ENCODE measurements at regions not wholly inside any gene's neighbourhood (a gene's known extent, or its start where the extent isn't known, plus 50 kb on each side); places are given as distances from the start of the nearest gene placed in this dataset.
A peak's percentile ranks its signal among the peaks of the same experiment; 100 is the strongest.
"Not testable (repeated sequence)": the region's sequence is repeated elsewhere in the genome, so short reads cannot be mapped to it uniquely, and the experiment has no call there.

- no peak for DNase-seq
Observed at GRCh38 chr6:137545073-137545472, 50.9 kb upstream of the OLIG3 start.

- DNase-seq, result no peak
Observed at GRCh38 chr6:137547186-137547585, 53.0 kb upstream of the OLIG3 start.

- DNase-seq, result no peak
Observed at GRCh38 chr6:137547601-137548000, 53.4 kb upstream of the OLIG3 start.

- DNase-seq, result no peak
Observed at GRCh38 chr6:137549106-137549505, 54.9 kb upstream of the OLIG3 start.

- no peak for DNase-seq
Observed at GRCh38 chr6:137550535-137550934, 56.3 kb upstream of the OLIG3 start.

- no peak for DNase-seq
Observed at GRCh38 chr6:137552146-137552545, 58.0 kb upstream of the OLIG3 start.

GRCh38 chr6:137552809-137553208 is 58.6 kb upstream of the OLIG3 start:
- DNase-seq, result no peak

GRCh38 chr6:137559521-137560183 is 65.5 kb upstream of the OLIG3 start:
- not testable (repeated sequence) for DNase-seq

GRCh38 chr6:137560184-137560563 is 66.0 kb upstream of the OLIG3 start:
- no peak for DNase-seq

- no peak for DNase-seq
Observed at GRCh38 chr6:137568067-137568466, 73.9 kb upstream of the OLIG3 start.

GRCh38 chr6:137570393-137570792 is 76.2 kb upstream of the OLIG3 start:
- peak; percentile 86 to 88 for DNase-seq

GRCh38 chr6:137571854-137572253 is 77.7 kb upstream of the OLIG3 start:
- peak in 1 of 2 experiments; percentile 3 for DNase-seq

- no peak for DNase-seq
Observed at GRCh38 chr6:137573739-137574138, 79.5 kb upstream of the OLIG3 start.

- DNase-seq, result no peak
Observed at GRCh38 chr6:137579612-137580011, 85.4 kb upstream of the OLIG3 start.

GRCh38 chr6:137581019-137581707 is 87.0 kb upstream of the OLIG3 start:
- no peak for DNase-seq

GRCh38 chr6:137583519-137583918 is 89.3 kb upstream of the OLIG3 start:
- DNase-seq, result not testable (repeated sequence)

- no peak for DNase-seq
Observed at GRCh38 chr6:137588472-137588871, 94.3 kb upstream of the OLIG3 start.

- peak; percentile 65 to 66 for DNase-seq
Observed at GRCh38 chr6:137589067-137589848, 95.1 kb upstream of the OLIG3 start.

- no peak for DNase-seq
Observed at GRCh38 chr6:137590684-137591083, 96.5 kb upstream of the OLIG3 start.

- no peak for DNase-seq
Observed at GRCh38 chr6:137601471-137601870, 107.3 kb upstream of the OLIG3 start.

- no peak for DNase-seq
Observed at GRCh38 chr6:137602313-137603197, 108.4 kb upstream of the OLIG3 start.

- no peak for DNase-seq
Observed at GRCh38 chr6:137610702-137611101, 116.5 kb upstream of the OLIG3 start.

- DNase-seq, result no peak
Observed at GRCh38 chr6:137623293-137623692, 129.1 kb upstream of the OLIG3 start.

Measured in SHP77 (cell line).